Colonic mucosa (tissue), 4 donors: ENCODE measurements at regions not wholly inside any gene's neighbourhood (a gene's known extent, or its start where the extent isn't known, plus 50 kb on each side); places are given as distances from the start of the nearest gene placed in this dataset.

Source experiments
- DNase-seq: peaks from one replicate; pipeline ENCODE4 v3.0.0-alpha.2; 2020
- H3K27ac ChIP-seq: fragments of 200-600 bp; one replicate; pipeline ENCODE4 v1.8.0; 2021
- H3K27me3 ChIP-seq: fragments of 200-600 bp; one replicate; pipeline ENCODE4 v1.8.0; 2021
- H3K36me3 ChIP-seq: fragments of 200-600 bp; one replicate; pipeline ENCODE4 v1.8.0; 2021
- H3K4me1 ChIP-seq: fragments of 200-600 bp; one replicate; pipeline ENCODE4 v1.8.0; 2021; ENCODE audit warnings: mild to moderate bottlenecking
- H3K4me3 ChIP-seq: fragments of 200-600 bp; one replicate; pipeline ENCODE4 v1.8.0; 2021
- H3K9ac ChIP-seq, 2 donors: one replicate each; pipeline ENCODE4 v1.7.0; 2013; ENCODE audit warnings: control low read depth in 2 of 2, low read depth in 2 of 2, low read length in 2 of 2
- H3K9me3 ChIP-seq: fragments of 200-600 bp; one replicate; pipeline ENCODE4 v1.8.0; 2021
- CTCF ChIP-seq: fragments of 200-600 bp; IDR thresholded peaks from one replicate; pipeline ENCODE4 v1.8.0; 2022; ENCODE audit warnings: antibody characterized with exemption, mild to moderate bottlenecking
- intact Hi-C: fragments of 100-400 bp; cut with DNase I; formaldehyde crosslinking; loops from one replicate; pipeline ENCODE4 v1.14.1; 2022
- donor health status: healthy.
- donor health status: DM: no; HTN: no; CAD: no.
- donor health status: DM: no; HTN: no; CAD: no.

DNA sequence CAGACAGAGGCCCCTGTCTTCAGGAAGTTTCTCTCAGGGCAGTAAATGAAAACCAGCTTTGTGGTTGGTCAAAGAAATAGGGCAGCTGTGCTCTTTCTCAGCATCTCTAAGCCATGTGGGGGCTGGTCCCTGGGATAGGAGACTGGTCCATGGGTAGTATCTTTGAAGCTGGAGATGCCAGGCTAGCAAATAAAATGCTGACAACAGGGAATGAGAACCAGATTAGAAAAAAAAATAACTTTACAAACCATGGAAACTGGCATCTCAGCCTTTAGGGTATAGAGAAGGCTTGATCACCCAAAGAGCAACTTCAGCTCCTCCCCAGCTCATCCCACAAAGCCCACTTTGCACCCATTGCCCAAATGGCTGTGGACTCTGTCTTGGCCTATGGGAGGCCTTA is 138.1 kb downstream of the TTC32 start:
- H3K4me1 ChIP-seq, result no peaks in the 10 kb centered on the region
- peaks cover 3% of the 10 kb centered on the region for H3K27me3 ChIP-seq
- DNase-seq, result no peak
- no peaks in the 10 kb centered on the region for H3K36me3 ChIP-seq
- intact Hi-C loops, result no loop called here
- no peak overlapping the region for H3K9ac ChIP-seq
- TF ChIP-seq CTCF, result no peak
- H3K9me3 ChIP-seq, result no peaks in the 10 kb centered on the region
- H3K4me3 ChIP-seq, result no peak overlapping the region
- no peak overlapping the region for H3K27ac ChIP-seq

GRCh38 chr2:19762959-19763605 is 138.7 kb downstream of the TTC32 start:
- Histone ChIP-seq H3K27me3 (no peaks in the 10 kb centered on the region), H3K9ac (no peak overlapping the region), H3K36me3 (no peaks in the 10 kb centered on the region), H3K27ac (no peak overlapping the region), H3K9me3 (no peaks in the 10 kb centered on the region), H3K4me1 (no peaks in the 10 kb centered on the region), H3K4me3 (no peak overlapping the region)
- no peak for TF ChIP-seq CTCF
- intact Hi-C loops, result no loop called here
- no peak for DNase-seq

DNA sequence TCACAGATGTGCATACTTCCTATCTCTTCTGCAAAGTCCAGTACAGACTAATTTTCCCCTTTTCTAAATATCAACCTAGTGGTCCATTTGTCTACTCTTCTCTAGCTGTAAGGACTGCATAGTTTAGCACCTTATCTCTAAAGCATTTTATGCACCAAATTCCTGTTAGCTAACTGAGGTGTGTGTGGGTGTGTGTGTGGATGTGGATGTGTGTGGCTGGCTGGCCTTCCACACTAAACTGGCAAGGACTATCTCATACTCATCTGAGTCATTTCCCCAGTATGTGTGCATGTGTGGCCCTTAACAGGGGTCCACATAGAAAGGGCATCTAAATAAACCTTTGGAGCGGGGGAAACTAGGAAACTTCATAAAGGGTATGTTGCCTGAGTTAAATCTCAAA is 139.6 kb downstream of the TTC32 start:
- Histone ChIP-seq H3K36me3 (no peaks in the 10 kb centered on the region), H3K9me3 (no peaks in the 10 kb centered on the region), H3K4me3 (no peak overlapping the region), H3K4me1 (no peaks in the 10 kb centered on the region), H3K9ac (no peak overlapping the region), H3K27ac (no peak overlapping the region), H3K27me3 (no peaks in the 10 kb centered on the region)
- intact Hi-C loops, result no loop called here
- DNase-seq, result no peak
- no peak for TF ChIP-seq CTCF

DNA sequence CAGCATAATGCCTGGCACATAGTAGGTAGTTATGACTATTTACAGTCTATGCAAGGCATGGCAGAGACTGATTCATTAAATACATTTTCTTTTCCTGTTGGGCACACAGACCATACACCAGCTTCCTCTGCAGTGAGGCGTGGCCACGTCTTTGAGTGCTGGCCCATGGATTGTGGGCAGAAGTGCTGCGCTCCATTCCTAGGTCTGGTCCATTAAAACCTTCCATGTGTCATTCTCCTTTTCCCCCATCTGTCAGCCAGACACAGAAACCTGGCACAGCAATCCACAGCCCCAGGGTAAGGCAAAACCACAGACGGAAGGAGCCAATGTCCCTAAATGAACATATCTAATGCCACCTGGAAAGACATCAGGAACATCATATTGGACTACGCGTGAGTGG is 141.9 kb downstream of the TTC32 start:
- no peak overlapping the region for H3K9ac ChIP-seq
- no peak for TF ChIP-seq CTCF
- H3K27me3 ChIP-seq, result no peaks in the 10 kb centered on the region
- intact Hi-C loops, result no loop called here
- DNase-seq, result no peak
- H3K4me3 ChIP-seq, result no peak overlapping the region
- no peak overlapping the region for H3K27ac ChIP-seq
- no peaks in the 10 kb centered on the region for H3K9me3 ChIP-seq
- H3K4me1 ChIP-seq, result no peaks in the 10 kb centered on the region
- H3K36me3 ChIP-seq, result no peaks in the 10 kb centered on the region

DNA sequence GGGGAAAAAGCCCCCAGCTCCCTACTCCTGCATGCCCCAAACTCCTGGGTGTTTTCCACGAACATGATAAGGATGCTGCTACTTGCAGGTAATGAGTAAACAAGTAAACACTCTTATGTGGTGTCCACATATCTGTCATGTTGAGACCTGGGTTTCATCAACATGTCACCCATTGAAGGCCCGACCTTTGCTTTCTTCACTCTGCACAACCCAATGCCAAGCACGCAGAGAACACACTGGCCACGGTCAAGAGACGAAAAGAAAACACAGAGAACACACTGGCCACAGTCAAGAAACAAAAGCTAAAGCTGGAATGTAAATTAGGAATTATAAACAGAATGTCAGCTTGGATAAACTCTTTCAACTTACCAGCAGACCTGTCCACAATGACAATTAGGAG is 143.1 kb downstream of the TTC32 start:
- Histone ChIP-seq H3K36me3 (no peaks in the 10 kb centered on the region), H3K9ac (no peak overlapping the region), H3K4me3 (no peak overlapping the region), H3K9me3 (no peaks in the 10 kb centered on the region), H3K27me3 (no peaks in the 10 kb centered on the region), H3K4me1 (no peaks in the 10 kb centered on the region), H3K27ac (no peak overlapping the region)
- TF ChIP-seq CTCF, result no peak
- intact Hi-C loops, result no loop called here
- no peak for DNase-seq
